ENCODE measurements at regions not wholly inside any gene's neighbourhood (a gene's known extent, or its start where the extent isn't known, plus 50 kb on each side); places are given as distances from the start of the nearest gene placed in this dataset.
"Not testable (repeated sequence)": the region's sequence is repeated elsewhere in the genome, so short reads cannot be mapped to it uniquely, and the experiment has no call there.

DNA sequence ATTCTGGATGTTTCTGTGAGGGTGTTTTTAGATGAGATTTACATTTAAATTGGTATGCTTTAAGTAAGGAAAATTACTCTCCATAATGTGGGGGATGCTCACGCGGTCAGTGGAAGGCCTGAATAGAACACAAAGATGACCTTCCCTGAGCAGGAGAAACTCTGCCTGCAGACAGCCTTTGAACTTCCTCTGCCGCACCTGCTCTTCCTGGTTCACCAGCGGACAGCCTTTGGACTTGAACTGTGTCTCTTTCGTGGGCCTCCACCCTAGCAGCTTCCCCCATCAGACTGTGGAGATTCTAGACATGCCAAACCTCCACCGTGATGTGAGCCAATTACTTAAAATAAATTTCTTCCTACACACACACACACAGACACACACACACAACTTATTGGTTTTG lies 210.7 kb downstream of the EFCAB11 start:
- no peak for DNase-seq

DNA sequence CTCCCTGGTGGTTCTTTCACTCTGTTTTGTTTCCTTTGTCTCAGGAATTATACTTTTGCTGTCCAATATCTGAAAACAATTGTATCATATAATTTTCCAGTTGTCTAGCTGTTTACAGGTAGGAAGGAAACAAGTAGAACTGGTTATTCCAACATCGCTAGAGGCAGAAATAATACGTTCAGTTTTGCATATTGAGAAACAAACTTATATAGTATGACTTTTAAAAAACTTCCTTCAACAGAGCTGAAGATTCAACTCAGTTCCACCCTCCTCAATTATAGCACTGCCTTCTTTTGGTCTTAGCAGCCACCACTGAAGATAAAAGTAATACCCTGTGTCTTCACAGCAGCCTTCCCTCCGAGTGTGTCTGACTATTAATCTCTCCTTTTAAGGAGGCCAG lies 214.3 kb downstream of the EFCAB11 start:
- no peak for DNase-seq

DNA sequence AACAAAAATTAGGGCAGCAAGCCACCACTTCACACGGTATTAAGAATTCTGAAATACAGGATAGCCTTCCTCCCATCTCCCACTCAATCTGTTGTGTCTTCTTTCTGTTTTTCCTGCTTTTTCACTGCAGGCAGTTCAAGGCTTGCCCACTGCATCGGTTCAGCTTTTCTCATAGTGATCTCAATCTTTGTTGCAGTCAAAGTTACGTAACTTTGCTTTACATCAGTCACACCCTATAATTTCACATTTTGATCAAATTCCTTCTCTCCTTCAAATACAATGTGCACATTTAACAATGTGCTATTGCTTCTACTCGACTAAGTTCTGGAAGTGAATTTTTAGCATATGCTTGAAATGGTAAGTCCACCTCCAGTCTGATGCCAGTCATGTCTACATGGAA lies 217.6 kb downstream of the EFCAB11 start:
- no peak for DNase-seq

DNA sequence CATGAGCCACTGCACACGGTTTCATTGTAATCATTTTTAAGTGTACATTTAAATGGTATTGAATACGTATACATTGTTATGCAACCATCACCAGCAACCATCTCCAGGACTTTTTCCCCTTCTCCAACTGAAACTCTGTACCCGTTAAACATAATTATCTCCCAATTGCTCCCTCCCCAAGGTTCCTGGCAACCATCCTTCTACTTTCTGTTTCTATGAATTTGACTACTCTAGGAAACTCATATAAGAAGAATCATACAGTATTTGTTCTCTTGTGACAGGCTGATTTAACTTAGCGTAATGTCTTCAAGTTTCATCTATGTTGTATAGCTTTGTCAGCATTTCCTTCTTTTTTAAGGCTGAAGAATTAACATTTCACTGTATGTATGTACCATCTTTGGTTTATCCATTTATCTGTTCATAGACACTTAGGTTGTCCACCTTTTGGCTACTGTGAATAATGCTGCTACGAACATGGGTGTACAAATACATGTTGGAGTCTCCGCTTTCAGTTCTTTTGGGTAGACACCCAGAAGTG lies 223.1 kb downstream of the EFCAB11 start:
- DNase-seq, result no peak

DNA sequence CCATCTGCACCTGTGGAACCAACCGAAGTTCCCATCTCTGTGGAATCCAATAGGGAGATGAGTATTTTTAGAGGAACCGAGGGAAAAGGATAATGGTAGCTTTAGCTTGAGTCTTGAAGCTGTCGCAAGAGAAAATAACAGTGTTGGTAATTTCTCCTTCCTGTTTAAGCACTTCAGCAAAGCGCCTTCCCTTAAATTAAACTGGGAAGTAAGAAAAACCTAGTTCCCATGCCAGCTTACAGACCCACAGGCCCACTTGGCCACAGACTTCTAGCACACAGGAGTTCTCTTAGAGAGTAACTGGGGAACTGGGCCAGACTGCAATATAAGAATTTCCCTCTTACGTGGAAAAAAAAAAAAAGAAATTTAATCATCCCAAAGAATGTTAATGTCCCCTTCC lies 223.8 kb downstream of the EFCAB11 start:
- no peak for DNase-seq

DNA sequence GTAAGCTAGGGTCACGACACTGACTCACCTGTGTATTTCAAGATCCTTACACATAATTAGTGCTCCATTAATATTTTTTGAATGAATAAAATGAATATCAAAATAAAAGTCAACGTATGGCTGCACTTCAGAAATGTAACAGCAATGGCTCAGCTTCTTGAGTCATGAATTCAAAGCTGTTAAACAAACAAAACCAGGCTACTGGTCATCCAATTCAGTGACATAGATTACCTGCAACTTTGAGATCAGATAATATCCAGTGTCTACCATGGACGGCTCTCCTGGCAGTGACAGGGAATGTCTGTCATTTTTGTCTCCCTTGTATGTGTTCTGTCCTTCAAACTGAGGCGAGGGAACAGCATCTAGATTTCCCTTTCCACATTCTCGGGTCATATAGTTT lies 225.6 kb downstream of the EFCAB11 start:
- DNase-seq, result no peak

DNA sequence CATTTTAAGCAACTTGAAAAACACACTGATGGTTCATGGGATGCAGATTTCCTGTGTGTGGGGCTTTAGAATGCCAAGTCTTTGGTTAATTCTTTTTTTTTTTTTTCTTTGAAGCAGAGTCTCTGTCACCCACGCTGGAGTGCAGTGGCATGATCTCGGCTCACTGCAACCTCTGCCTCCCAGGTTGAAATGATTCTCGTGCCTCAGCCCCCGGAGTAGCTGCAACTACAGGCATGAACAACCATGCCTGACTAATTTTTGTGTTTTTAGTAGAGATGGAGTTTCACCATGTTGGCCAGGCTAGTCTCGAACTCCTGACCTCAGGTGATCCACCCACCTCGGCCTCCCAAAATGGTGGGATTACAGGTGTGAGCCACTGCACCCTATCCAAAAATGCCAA lies 228.3 kb downstream of the EFCAB11 start:
- DNase-seq, result not testable (repeated sequence)

DNA sequence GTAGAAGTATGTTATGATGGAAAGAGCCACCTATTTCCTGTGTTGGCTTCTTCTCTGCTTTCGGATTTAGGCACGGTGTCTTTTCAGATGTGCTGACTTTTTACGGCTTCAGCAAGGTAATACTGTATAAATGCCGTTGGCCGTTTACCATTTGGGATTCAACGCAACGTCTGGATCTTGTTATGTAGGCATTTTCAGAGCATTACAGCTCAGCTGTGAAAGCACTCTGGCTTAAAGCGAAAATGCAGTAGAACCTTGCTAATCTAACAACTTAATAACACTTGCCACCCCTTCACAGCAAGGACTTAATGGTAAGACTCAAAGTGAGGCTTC lies 229.9 kb downstream of the EFCAB11 start:
- no peak for DNase-seq

DNA sequence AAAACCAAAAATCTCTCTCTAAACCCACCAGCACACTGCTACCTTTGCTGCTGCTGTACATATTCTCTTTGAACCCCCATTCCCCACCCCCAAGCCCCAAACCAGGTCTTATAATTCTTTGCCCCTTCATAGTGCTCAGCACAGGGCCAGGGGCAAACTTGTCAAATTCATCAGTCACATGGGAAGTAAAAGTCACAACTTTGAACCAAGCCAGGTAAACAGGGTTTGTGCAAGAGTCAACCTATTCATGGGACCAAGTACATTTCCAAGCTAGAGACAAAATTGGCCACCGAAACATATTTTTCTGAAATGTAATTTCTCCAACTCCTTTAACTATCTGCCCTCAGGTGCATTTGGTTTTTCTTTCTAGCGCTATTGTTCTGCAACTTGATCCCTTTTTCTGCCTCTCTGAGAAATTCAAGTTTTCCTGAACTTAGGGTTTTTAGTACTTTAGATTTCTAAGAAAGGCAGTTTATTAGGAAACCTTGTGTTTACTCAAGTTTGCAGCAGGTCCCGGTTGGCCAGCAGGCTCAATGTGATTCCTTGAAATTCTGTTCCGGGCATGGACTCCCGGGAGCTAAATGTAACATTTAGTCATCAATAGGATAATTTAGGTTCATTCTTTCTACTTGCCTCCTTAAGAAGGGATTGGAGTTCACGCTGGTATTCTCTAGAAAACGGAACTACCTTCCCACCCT lies 230.5 kb downstream of the EFCAB11 start:
- DNase-seq, result no peak

DNA sequence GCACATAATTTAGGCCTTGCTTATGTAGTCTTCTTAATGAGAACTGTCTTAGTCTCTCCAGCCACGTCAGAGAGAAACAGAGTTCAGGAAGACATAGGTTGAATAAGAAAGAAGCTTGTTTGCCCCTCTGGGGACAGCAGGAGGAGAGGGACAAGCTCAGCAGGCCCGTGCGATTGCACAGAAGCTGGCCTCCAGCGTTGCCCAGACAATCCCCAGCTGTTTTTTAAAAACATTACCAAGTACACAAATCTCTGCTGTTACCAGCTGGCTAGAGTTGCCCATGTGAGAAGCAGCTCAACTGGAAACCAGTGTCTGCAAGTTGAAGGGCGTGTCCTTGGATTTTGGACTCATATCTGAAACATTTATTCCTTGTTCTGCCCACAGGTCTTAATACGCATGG lies 232.6 kb downstream of the EFCAB11 start:
- DNase-seq, result no peak

DNA sequence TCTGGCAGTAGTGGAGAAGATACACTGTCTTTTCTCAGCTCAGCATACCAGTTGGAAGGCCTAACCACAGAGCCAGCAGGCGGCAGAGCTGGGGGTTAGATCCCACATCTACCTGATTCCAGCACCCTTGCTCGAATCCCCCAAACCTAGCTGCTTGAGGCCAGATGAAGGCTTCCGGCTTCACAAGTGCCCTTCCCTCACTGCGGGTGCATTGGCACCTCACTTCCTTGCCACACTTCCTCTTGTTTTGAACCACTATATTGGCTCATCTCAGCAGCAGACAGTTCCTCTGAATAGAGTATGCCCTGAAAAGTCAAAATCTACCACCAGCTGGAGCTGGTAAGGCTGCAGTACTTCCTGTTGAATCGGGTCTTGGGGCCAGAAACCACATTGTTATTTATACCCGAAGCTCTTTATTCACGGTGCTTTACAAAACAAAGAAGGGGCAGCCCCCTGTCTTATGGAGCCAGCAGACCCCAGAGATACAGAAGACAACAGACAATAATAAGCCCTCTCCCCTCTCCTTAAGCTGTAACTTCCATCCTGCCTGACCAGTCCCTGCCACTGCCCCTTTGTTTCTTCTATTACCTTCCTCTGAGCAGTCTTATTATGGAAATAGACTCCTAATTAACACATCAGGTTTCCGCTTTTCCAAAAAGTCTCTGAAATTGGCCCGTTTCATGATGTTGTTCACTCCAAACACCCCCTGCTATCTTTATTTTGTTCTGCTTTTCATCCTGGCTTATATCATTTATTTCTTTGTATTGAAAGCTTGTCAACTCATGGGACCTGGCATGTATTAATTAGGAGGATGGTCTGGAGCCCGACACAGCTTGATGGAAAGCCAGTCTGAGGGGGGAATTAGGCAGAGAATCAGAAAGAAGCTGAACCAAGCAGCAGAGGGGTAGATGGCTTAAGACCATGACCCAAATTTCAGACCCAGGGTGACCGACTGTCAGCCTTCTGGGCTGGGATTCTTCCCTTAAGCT lies 233.5 kb downstream of the EFCAB11 start:
- DNase-seq, result no peak

DNA sequence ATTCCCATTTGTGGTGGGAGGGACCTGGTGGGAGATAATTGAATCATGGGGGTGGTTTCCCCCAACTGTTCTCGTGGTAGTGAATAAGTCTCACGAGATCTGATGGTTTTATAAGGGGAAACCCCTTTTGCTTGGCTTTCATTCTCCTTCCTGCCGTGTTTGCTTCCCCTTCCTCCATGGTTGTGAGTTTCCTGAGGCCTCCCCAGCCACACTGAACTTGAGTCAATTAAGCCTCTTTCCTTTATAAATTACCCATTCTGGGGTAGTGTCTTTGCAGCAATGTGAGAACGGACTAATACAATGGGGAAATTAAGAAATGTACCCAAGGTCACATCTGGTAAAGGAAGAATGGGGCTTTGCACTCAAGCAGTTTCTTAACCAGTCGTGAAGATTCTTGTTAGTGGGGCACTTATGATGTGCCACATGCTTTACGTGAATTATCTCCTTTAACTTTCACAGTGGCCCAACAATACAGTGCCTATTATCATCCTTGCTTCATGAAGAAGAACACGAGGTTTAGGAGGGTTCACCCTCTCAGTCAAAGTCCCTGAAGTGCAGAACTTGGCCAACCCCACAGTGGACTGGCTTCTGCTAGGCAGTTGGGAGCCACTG lies 234.3 kb downstream of the EFCAB11 start:
- DNase-seq, result no peak

DNA sequence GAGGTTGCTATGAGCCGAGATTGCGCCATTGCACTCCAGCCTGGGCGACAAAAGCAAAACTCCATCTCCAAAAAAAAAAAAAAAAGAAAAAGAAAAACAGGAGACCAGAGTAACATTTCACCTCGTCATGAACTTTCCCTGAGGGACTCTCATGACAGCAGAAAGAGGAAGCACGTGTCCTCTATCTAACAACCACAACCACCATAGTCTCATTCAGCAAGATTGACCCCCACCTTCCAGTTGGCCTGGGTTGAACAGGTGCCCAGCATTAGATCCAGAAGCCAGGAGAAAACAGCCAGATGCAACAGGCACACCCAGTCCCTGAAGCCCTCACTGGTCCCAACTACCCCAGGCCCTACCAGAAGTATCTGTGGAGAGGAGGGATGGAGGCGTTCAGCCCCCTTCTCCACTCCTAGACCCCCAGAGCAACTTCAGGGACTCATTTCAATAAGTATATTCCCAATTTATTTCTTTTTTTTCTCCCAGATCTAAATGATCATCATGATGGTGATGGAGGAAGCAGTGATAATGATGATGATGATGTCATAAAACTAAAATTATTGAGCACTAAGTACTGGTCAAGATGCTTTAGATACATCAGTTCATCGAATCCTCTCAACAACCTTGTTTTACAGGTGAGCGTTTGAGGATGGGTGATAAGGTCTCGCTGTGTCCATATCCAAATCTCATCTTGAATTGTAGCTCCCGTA lies 235.0 kb downstream of the EFCAB11 start:
- DNase-seq, result no peak

DNA sequence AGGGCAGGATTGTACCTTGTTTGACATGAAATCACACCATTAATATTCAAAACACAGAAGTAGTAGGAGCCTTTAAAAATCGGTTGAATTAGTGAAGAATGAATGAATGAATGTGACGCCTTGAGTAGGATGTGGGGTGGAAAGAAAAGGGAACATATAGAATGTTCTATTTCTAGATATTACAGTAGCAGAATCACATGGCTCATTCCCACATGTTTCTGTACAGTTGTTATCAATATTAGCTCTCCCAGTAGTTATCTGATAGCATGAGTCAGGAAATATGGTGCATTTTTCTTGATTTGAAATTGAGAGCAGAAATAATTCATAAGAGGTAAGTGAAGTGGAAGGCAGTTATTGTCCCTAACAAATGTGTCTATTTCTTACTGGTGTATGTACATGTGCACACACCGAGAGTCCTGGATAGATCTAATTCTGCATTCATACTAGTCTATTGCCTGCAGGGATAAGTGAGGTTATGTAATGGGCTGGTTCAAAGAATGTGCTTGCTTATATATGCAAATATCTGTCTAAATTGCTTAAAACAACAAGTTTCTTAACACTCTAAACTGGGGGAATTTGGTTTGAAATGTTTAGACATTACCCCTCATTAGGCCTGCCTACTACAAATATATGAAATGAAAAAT lies 245.4 kb downstream of the EFCAB11 start:
- DNase-seq, result no peak

DNA sequence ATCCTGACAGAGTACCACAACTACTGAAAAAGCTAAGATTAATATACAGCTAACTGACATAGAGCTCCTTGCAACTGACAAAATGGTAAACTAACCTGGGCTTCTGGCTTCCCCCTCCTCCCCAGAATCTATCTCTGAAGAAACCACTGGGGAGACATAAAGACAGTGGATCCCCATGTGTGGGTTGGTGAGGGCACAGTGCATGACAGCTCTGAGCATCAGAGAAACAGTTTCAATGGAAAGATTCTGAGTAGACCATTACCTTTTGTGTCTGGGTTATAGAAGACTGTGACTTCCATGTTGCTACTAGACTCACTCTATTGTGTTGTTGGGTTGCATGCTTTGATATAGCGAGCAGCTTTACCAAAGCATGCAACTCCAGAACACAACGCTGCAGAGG lies 247.4 kb downstream of the EFCAB11 start:
- DNase-seq, result no peak

DNA sequence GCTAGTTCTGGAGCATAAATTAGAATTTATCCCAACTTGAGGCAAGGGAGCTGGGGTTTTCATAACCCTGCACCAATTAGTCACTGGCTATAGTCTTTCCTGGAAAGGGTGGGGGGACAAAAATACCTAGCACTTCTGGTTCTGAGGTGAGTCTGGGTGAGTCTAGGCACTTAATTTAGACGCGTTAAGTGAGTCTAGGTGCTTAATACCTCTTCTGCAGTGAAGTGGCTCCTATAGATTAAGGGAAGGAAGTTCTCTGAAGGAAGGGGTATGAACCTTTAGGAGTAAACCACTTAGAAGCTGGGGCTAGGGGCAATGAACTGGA lies 251.7 kb downstream of the EFCAB11 start:
- DNase-seq, result no peak

DNA sequence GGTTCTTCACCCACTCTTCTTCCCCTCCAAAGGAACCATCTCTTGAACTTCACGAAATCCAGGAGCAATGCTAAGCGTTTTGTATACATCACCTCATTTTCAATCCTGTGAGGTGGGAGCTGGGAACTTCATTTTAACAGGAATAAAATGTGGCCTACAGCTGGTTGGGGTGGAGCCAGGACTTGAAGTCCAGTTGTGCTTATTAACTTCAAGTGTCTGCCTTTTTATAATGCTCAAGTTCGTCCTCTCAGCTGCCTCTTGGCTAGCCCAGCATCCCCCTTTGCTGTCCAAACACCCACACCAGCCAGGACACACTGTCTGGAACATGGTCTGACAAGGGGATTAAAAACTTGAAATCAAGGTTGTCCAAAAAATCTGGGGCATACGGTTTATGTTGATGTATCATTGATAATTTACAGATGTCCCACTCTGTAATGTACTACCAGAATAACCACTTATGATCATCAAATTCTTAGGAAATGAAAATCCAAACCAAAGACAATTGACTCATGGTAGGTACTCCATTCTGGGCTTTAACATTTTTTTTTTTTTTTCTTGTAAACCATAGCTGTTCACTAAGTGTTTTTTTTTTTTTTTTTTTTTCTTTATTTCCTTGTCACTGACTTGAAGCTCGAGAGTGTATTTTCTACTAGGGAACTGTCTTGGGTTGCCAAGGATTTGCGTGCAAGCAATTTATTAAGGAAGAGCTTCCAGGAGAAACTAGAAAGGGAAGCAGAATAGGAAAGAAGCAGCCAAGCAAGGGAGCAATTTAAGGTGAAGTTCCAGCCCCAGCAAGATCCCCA lies 252.3 kb downstream of the EFCAB11 start:
- no peak for DNase-seq

DNA sequence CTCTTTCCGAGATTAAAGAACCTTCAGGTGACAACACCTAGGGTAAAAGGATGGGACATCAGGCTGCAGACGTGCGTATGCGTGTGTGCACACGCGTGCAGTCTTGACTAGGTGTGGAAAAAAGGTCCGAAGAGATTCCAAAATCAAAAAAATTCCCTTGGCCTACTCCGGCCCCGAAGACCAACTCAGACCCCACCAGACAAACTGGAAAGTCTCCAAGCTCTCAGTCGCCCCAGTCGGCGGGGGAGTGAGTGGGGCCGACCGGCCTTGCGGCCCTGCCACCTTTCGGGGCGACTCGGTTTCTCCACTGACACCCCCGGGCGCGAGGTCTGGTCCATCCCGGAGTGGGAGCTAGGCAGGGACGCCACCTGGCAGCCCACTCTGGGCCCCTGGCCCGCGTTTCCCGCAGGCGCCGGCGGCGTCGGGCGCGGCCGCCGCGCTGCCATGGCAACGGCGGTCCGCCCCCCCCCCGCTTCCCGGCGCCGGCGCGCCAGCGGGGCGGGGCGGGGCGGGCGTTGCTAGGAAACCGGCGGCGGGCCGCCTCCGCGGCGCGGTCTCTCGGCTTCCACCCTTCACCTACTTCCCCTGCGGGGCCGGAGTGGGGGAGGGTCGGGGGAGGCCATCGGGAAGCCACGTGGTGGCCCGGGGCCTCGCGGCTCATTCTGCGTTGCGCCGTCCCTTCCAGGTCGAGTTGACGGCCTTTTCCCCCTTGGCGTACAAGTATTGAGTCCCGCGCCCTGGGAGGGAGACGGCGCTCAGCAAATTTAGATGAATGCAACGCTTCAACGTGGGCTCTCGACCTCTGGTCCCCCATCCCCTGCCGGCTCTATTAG lies 253.1 kb downstream of the EFCAB11 start:
- DNase-seq, result peak; percentile 75

DNA sequence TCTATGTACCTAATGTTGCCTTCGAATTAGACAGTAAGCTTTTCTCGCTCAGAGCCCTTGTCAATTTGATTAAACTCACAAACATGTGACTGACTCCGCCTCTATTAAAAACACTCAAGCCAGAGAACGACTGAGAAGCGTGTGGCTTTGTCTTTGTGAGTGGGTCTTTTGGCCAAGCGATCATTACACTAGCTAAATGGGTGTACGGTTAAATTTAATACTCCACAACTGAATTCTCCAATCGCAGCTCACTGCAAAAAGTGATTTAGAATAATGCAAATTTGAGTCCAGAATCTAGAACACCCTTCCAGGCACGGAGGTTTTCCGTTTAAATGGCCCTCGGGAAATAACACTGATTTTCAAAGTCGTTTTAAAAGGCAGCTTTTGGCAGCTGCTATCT lies 253.7 kb downstream of the EFCAB11 start:
- DNase-seq, result peak; percentile 20

DNA sequence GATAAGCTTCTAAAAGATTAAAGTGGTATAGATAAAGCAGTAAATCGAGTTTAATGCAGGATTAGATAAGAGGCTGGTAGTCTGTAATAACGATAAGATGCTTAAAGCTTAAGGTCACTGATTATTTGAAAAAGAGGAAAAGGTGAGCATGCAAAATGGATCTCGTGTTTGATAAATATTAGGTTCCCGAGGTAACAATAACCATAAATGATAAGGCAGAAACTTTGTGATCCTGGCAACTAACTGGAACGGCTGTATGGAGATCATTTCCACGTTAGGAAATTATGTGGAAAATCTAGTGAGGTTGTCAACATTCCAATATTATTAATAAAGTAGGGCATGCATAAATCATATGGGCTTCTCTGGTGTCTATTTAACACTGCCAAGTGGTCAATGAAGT lies 255.5 kb downstream of the EFCAB11 start:
- no peak for DNase-seq
